Naive thymus-derived CD4-positive, alpha-beta T cell (primary cell): ENCODE measurements at regions not wholly inside any gene's neighbourhood (a gene's known extent, or its start where the extent isn't known, plus 50 kb on each side); places are given as distances from the start of the nearest gene placed in this dataset.

Source experiments
- ATAC-seq: fragments of 150-1000 bp; cut with Tn5 transposase; 2 replicates; pipeline ENCODE4 v1.10.0; 2021; ENCODE audit warnings: mild to moderate bottlenecking, moderate library complexity
- CTCF ChIA-PET: fragments of 350-600 bp; sonication (Branson Sonifier 250); formaldehyde crosslinking; loops from one replicate; lab custom pipeline; 2021; ENCODE audit warnings: antibody characterized with exemption; lab: Charles Lee
- POLR2A ChIA-PET: fragments of 350-600 bp; sonication (Branson Sonifier 250); formaldehyde crosslinking; loops from one replicate; lab custom pipeline; 2021; ENCODE audit warnings: antibody characterized with exemption, inconsistent platforms; lab: Charles Lee
- DNase-seq, 9 donors: peaks; one replicate each; pipeline versions ENCODE4 v3.0.0 to v3.0.0-alpha.2; 2020 to 2022; ENCODE audit warnings: mixed read lengths in 1 of 9
- H3K27ac ChIP-seq: one replicate; pipeline ENCODE4 v1.7.0; 2013; ENCODE audit warnings: mild to moderate bottlenecking, low read depth, low read length, moderate library complexity
- H3K27me3 ChIP-seq, 2 donors: one replicate each; pipeline ENCODE4 v1.7.0; 2013; ENCODE audit warnings: low read length in 2 of 2, mild to moderate bottlenecking in 2 of 2, moderate library complexity in 2 of 2; ENCODE audit not compliant: control insufficient read depth in 2 of 2, insufficient read depth in 2 of 2
- H3K36me3 ChIP-seq, 3 experiments: 1 replicate in 2 of 3; 2 replicates in 1 of 3; pipeline ENCODE4 v1.7.0; 2013; ENCODE audit warnings: low read length in 3 of 3, mild to moderate bottlenecking in 3 of 3, moderate library complexity in 1 of 3; ENCODE audit not compliant: insufficient read depth in 3 of 3, control insufficient read depth in 2 of 3
- H3K4me1 ChIP-seq, 2 donors: one replicate each; pipeline ENCODE4 v1.7.0; 2013; ENCODE audit warnings: low read length in 2 of 2, mild to moderate bottlenecking in 2 of 2, moderate library complexity in 1 of 2; ENCODE audit not compliant: control insufficient read depth in 2 of 2, insufficient read depth in 2 of 2
- H3K4me3 ChIP-seq: 2 replicates; pipeline ENCODE4 v1.7.0; 2013; ENCODE audit warnings: mild to moderate bottlenecking, low read length
- H3K9me3 ChIP-seq, 3 experiments: 1 replicate in 2 of 3; 2 replicates in 1 of 3; pipeline ENCODE4 v1.7.0; 2013; ENCODE audit warnings: low read length in 3 of 3; ENCODE audit not compliant: control insufficient read depth in 2 of 3
- H3K27ac Mint-ChIP-seq, 9 donors: one replicate each; pipeline ENCODE4 v1.8.0; 2020 to 2022; ENCODE audit warnings: mixed read lengths in 9 of 9, mild to moderate bottlenecking in 8 of 9, moderate library complexity in 5 of 9, inconsistent platforms in 2 of 9
- H3K27me3 Mint-ChIP-seq, 5 donors: one replicate each; pipeline ENCODE4 v1.8.0; 2021 to 2022; ENCODE audit warnings: mixed read lengths in 5 of 5, mild to moderate bottlenecking in 1 of 5
- H3K36me3 Mint-ChIP-seq, 5 donors: one replicate each; pipeline ENCODE4 v1.8.0; 2020 to 2022; ENCODE audit warnings: mixed read lengths in 5 of 5, mild to moderate bottlenecking in 3 of 5, inconsistent platforms in 1 of 5
- H3K4me1 Mint-ChIP-seq, 7 donors: one replicate each; pipeline ENCODE4 v1.8.0; 2020 to 2022; ENCODE audit warnings: mixed read lengths in 7 of 7, mild to moderate bottlenecking in 3 of 7, inconsistent platforms in 1 of 7
- H3K4me3 Mint-ChIP-seq, 10 donors: one replicate each; pipeline ENCODE4 v1.8.0; 2020 to 2022; ENCODE audit warnings: mild to moderate bottlenecking in 10 of 10, mixed read lengths in 10 of 10, moderate library complexity in 6 of 10, inconsistent platforms in 2 of 10
- H3K9me3 Mint-ChIP-seq, 11 donors: one replicate each; pipeline ENCODE4 v1.8.0; 2020 to 2022; ENCODE audit warnings: mixed read lengths in 11 of 11, mild to moderate bottlenecking in 4 of 11, inconsistent platforms in 1 of 11, moderate library complexity in 1 of 11
- intact Hi-C, 2 donors: fragments of 100-400 bp; cut with micrococcal nuclease; formaldehyde crosslinking; loops; one replicate each; pipeline ENCODE4 v1.15.1; 2023

- Mint-ChIP-seq H3K27ac (no peak overlapping the region), H3K9me3 (peaks cover 0 to 4% (median 0%) of the 10 kb centered on the region in 11 donors), H3K27me3 (peaks cover 0 to 5% (median 0%) of the 10 kb centered on the region in 5 donors), H3K36me3 (no peaks in the 10 kb centered on the region), H3K4me3 (no peak overlapping the region), H3K4me1 (no peaks in the 10 kb centered on the region)
- no peak for DNase-seq
- no peaks in the 10 kb centered on the region for H3K27me3 ChIP-seq
- intact Hi-C loops, result no loop called here
- no peaks in the 10 kb centered on the region for H3K36me3 ChIP-seq
- no peak overlapping the region for H3K27ac ChIP-seq
- H3K4me3 ChIP-seq, result no peak overlapping the region
- CTCF ChIA-PET, result no interaction called here
- POLR2A ChIA-PET, result no interaction called here
- no peaks in the 10 kb centered on the region for H3K4me1 ChIP-seq
- no peak for ATAC-seq
- no peaks in the 10 kb centered on the region for H3K9me3 ChIP-seq
Measured at GRCh38 chr1:95382000-95382786, 148.2 kb downstream of the RWDD3 start.

GRCh38 chr1:95383111-95383510, 149.1 kb downstream of the RWDD3 start:
- intact Hi-C loops, result no loop called here
- no peak for ATAC-seq
- Histone ChIP-seq H3K36me3 (no peaks in the 10 kb centered on the region), H3K27me3 (no peaks in the 10 kb centered on the region), H3K4me3 (no peak overlapping the region), H3K9me3 (no peaks in the 10 kb centered on the region), H3K27ac (no peak overlapping the region), H3K4me1 (no peaks in the 10 kb centered on the region)
- no peaks in the 10 kb centered on the region for H3K4me1 Mint-ChIP-seq
- H3K36me3 Mint-ChIP-seq, result no peaks in the 10 kb centered on the region
- POLR2A ChIA-PET, result no interaction called here
- H3K27me3 Mint-ChIP-seq, result peaks cover 0 to 5% (median 0%) of the 10 kb centered on the region in 5 donors
- CTCF ChIA-PET, result no interaction called here
- no peak overlapping the region for H3K27ac Mint-ChIP-seq
- peaks cover 0 to 4% (median 0%) of the 10 kb centered on the region in 11 donors for H3K9me3 Mint-ChIP-seq
- no peak overlapping the region for H3K4me3 Mint-ChIP-seq
- no peak for DNase-seq

GRCh38 chr1:95384567-95384966, 150.6 kb downstream of the RWDD3 start:
- ChIA-PET POLR2A (no interaction called here), CTCF (no interaction called here)
- Histone ChIP-seq H3K4me1 (no peaks in the 10 kb centered on the region), H3K36me3 (no peaks in the 10 kb centered on the region), H3K27me3 (no peaks in the 10 kb centered on the region), H3K4me3 (no peak overlapping the region), H3K27ac (no peak overlapping the region), H3K9me3 (no peaks in the 10 kb centered on the region)
- Mint-ChIP-seq H3K4me3 (no peak overlapping the region), H3K9me3 (peaks cover 0 to 4% (median 0%) of the 10 kb centered on the region in 11 donors), H3K27me3 (peaks cover 0 to 5% (median 0%) of the 10 kb centered on the region in 5 donors), H3K4me1 (no peaks in the 10 kb centered on the region), H3K27ac (no peak overlapping the region), H3K36me3 (no peaks in the 10 kb centered on the region)
- DNase-seq (peak in 1 of 9 donors; percentile 20), ATAC-seq (no peak)
- intact Hi-C loops, result no loop called here

- no peaks in the 10 kb centered on the region for H3K4me1 ChIP-seq
- no peak for ATAC-seq
- CTCF ChIA-PET, result no interaction called here
- H3K27ac Mint-ChIP-seq, result no peak overlapping the region
- POLR2A ChIA-PET, result no interaction called here
- no peak for DNase-seq
- no peaks in the 10 kb centered on the region for H3K9me3 ChIP-seq
- no peaks in the 10 kb centered on the region for H3K36me3 Mint-ChIP-seq
- intact Hi-C loops, result no loop called here
- H3K9me3 Mint-ChIP-seq, result peaks cover 0 to 9% (median 0%) of the 10 kb centered on the region in 11 donors
- H3K36me3 ChIP-seq, result no peaks in the 10 kb centered on the region
- no peaks in the 10 kb centered on the region for H3K4me1 Mint-ChIP-seq
- H3K27ac ChIP-seq, result no peak overlapping the region
- no peak overlapping the region for H3K4me3 Mint-ChIP-seq
- H3K27me3 Mint-ChIP-seq, result peaks cover 0 to 8% (median 7%) of the 10 kb centered on the region in 5 donors
- no peak overlapping the region for H3K4me3 ChIP-seq
- no peaks in the 10 kb centered on the region for H3K27me3 ChIP-seq
Measured at GRCh38 chr1:95386371-95386770, 152.4 kb downstream of the RWDD3 start.

- ChIA-PET CTCF (no interaction called here), POLR2A (no interaction called here)
- Mint-ChIP-seq H3K36me3 (no peaks in the 10 kb centered on the region), H3K4me1 (no peaks in the 10 kb centered on the region), H3K4me3 (no peak overlapping the region), H3K27me3 (peaks cover 0 to 8% (median 7%) of the 10 kb centered on the region in 5 donors), H3K9me3 (peaks cover 0 to 9% (median 0%) of the 10 kb centered on the region in 11 donors), H3K27ac (no peak overlapping the region)
- no peaks in the 10 kb centered on the region for H3K9me3 ChIP-seq
- no peak for ATAC-seq
- no peak for DNase-seq
- no peak overlapping the region for H3K4me3 ChIP-seq
- intact Hi-C loops, result no loop called here
- no peaks in the 10 kb centered on the region for H3K27me3 ChIP-seq
- no peaks in the 10 kb centered on the region for H3K36me3 ChIP-seq
- H3K27ac ChIP-seq, result no peak overlapping the region
- H3K4me1 ChIP-seq, result no peaks in the 10 kb centered on the region
Measured at GRCh38 chr1:95386915-95387314, 152.9 kb downstream of the RWDD3 start.

GRCh38 chr1:95388031-95388430, 154.0 kb downstream of the RWDD3 start:
- DNase-seq, result no peak
- H3K4me3 ChIP-seq, result no peak overlapping the region
- H3K36me3 ChIP-seq, result no peaks in the 10 kb centered on the region
- no peaks in the 10 kb centered on the region for H3K27me3 ChIP-seq
- POLR2A ChIA-PET, result no interaction called here
- H3K27ac Mint-ChIP-seq, result no peak overlapping the region
- no peak overlapping the region for H3K27ac ChIP-seq
- no peaks in the 10 kb centered on the region for H3K9me3 ChIP-seq
- H3K27me3 Mint-ChIP-seq, result peaks cover 0 to 13% (median 7%) of the 10 kb centered on the region in 5 donors
- H3K4me3 Mint-ChIP-seq, result no peak overlapping the region
- no peaks in the 10 kb centered on the region for H3K4me1 ChIP-seq
- no peak for ATAC-seq
- CTCF ChIA-PET, result no interaction called here
- intact Hi-C loops, result no loop called here
- H3K4me1 Mint-ChIP-seq, result no peaks in the 10 kb centered on the region
- H3K36me3 Mint-ChIP-seq, result no peaks in the 10 kb centered on the region
- peaks cover 0 to 9% (median 0%) of the 10 kb centered on the region in 11 donors for H3K9me3 Mint-ChIP-seq

GRCh38 chr1:95393434-95393833, 159.4 kb downstream of the RWDD3 start:
- Histone ChIP-seq H3K27me3 (no peaks in the 10 kb centered on the region), H3K4me3 (no peak overlapping the region), H3K4me1 (no peaks in the 10 kb centered on the region), H3K9me3 (no peaks in the 10 kb centered on the region), H3K36me3 (no peaks in the 10 kb centered on the region), H3K27ac (no peak overlapping the region)
- no peaks in the 10 kb centered on the region for H3K36me3 Mint-ChIP-seq
- no peaks in the 10 kb centered on the region for H3K4me1 Mint-ChIP-seq
- CTCF ChIA-PET, result no interaction called here
- ATAC-seq, result no peak
- H3K27me3 Mint-ChIP-seq, result peaks cover 0 to 13% (median 7%) of the 10 kb centered on the region in 5 donors
- peaks cover 0 to 9% (median 0%) of the 10 kb centered on the region in 11 donors for H3K9me3 Mint-ChIP-seq
- intact Hi-C loops, result no loop called here
- POLR2A ChIA-PET, result no interaction called here
- DNase-seq, result no peak
- H3K4me3 Mint-ChIP-seq, result no peak overlapping the region
- H3K27ac Mint-ChIP-seq, result no peak overlapping the region
